Stimulated activated CD8-positive, alpha-beta memory T cell treated with anti-CD3 and anti-CD28 coated beads, Interleukin-7, amount 100 ng/mL, for 24 hours (primary cell): ENCODE measurements at regions not wholly inside any gene's neighbourhood (a gene's known extent, or its start where the extent isn't known, plus 50 kb on each side); places are given as distances from the start of the nearest gene placed in this dataset.
"Not testable (repeated sequence)": the region's sequence is repeated elsewhere in the genome, so short reads cannot be mapped to it uniquely, and the experiment has no call there.

Experiments used
- DNase-seq: peaks from one replicate; pipeline ENCODE4 v3.0.0-alpha.2; 2020; ENCODE audit warnings: low read depth

DNA sequence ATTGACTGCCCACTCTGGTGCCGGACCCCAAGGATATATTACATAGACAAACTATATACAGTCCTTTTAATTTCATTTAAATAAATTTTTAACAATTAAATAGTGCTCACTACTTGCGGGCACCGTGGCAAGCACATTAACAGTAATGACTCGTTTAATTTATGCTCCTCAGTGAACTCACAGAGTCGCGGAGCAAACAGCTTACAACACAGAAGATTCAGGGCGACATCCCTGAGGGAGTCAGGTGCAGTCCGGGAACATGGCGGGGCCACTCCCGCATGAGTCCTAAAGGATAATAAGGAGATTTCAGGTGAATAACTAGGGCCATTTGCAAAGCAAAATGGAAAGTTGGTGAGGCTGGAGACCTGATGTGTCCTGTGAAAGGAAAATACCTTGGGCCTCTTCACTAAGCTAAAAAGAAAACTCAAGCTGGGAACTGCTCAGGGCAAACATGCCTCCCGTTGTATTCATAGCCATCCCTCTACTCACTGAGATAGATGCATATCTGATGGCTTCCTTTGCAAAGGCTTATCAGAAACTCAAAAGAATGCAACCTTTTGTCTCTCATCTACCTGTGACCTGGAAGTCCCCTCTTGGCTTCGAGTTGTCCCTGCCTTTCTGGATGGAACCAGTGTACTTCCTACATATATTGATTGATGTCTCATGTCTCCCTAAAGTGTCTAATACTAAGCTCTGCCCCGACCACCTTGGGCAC is 125.6 kb downstream of the KLF6 start:
- DNase-seq = no peak

DNA sequence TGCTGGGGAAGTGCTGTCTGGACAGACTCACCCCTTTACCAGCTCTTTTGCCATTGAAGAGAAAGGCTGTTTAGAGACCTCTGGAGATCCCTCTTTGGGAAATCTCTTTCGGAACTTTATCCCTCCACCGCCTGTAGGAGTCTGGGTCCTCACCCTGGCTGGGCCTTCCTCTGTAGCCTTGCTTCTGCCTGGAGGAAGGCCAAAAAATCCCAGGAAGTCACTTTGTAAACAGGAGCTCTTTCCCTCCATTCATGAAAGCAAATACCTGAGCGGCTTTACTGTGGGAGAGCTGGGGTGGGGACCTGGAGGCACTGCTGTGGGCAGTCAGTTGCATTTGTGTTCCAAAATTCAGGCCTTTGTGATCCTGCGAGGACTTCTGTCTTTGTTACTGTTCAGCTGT is 126.2 kb downstream of the KLF6 start:
- no peak for DNase-seq

DNA sequence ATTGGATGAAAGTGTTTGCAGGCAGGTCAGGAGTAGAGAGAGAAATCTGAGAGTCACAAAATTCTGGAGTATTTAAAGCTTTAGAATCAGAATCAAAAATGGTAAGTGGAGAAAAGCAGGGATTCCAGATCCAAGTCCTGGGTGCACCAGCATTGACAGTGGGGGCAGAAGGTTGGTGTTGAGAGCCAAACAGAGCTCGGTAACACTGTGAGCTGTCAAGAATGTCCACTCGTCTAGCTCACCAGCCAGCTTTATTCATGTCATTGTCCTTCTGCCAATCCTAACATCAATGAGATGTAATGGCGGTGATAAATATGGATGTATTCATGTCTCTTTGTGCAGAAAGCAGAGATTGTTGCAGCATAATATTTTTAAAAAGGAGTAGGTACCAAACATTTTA is 128.8 kb downstream of the KLF6 start:
- DNase-seq = no peak

DNA sequence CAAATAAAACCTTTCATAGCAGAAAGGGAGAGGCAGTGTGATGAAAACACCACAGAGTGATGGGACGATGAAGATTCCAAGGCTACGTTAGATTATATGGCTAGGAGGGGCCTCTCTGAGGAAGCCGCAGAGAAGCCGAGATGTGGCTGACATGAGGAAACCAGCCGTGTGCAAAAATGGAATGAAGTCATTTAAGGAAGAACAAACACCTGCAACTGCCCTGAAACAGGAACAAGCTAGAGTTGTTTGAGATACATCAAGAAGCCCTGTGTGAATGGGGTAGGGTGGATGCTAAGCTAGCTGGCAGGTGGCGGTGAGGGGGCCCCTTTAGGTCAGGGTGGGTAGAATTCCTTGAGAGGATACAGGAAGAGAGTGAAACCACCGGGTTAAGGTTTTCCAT is 129.5 kb downstream of the KLF6 start:
- no peak for DNase-seq

GRCh38 chr10:3654980-3655379 is 130.0 kb downstream of the KLF6 start:
- DNase-seq = no peak

DNA sequence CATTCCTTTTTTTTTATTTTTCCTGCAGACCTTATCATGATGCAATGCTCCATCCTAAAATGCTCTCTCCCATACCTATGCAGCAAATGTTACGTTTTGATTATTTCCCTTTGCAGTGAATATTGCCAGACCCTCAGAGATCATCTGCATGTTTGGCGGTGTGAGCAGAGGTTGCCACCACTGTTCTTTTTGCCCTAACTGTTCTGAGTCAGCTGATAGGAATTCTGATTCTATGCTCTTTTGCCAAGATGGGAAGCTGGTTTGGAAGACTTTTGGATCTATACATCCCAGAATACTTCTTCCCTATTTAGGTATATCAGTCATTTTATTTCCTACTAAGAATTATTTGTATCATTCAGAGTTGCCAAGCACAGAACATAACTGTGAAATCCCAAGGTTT is 130.5 kb downstream of the KLF6 start:
- no peak for DNase-seq

GRCh38 chr10:3653303-3653702 is 131.7 kb downstream of the KLF6 start:
- not testable (repeated sequence) for DNase-seq

DNA sequence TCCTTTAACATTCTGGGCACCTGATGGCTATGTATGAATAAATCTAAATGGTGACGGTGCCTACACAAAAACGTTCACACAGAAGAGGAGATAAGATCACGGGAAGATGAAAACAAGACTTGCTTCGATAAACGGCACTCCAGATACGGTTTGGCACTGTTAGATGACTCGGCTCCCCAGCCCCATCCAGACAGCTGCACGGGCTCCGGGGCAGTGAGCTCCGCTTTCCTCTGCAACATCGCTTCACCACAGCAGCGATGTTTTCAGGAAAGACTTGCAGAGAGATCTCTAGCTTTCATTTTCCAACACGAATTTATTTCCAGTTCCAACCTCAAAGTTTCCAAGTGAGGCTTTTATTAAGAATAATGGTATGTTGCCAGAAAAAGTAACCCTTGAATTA is 132.1 kb downstream of the KLF6 start:
- no peak for DNase-seq

- DNase-seq = no peak
These were observed 132.9 kb downstream of the KLF6 start for GRCh38 chr10:3651969-3652653.

GRCh38 chr10:3648576-3648975 is 136.4 kb downstream of the KLF6 start:
- DNase-seq = no peak

- no peak for DNase-seq
These were observed 136.8 kb downstream of the KLF6 start for GRCh38 chr10:3648170-3648569.

- no peak for DNase-seq
These were observed 137.9 kb downstream of the KLF6 start for GRCh38 chr10:3647074-3647473.

DNA sequence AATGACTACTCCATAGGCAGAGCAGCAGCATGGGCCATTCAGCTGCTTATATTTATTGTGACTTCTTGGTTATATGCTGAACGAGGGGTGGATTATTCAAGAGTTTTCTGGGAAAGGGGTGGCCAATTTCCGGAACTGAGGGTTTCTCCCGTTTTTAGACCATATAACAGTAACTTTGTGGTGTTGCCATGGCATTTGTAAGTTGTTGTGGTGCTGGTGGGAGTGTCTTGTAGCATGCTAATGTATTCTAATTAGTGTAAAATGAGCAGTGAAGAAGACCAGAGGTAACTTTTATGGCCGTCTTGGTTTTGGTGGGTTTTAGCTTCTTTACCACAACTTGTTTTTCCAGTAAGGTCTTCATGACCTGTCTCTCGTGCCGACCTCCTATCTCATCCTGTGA is 139.6 kb downstream of the KLF6 start:
- no peak for DNase-seq

- no peak for DNase-seq
These were observed 144.2 kb downstream of the KLF6 start for GRCh38 chr10:3640816-3641215.

DNA sequence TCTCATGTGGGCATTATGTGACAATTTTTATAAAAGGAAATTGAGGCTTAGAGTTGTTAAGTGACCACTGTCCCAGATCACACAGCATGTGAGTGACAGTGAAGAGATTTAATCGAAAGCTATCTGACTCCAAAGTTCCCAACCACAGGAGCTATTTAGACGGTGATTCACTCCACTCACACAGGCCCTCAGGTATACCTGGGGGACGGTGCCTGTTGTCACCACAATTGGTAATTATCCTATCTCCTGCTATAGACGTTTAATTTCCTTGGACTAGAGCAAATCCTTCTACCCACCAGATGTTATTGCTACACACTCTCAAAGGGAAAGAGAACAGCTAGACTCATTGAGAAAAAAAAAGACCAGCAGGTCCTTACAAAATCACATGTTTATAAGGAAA is 145.5 kb downstream of the KLF6 start:
- DNase-seq = no peak

GRCh38 chr10:3636356-3637181 is 148.4 kb downstream of the KLF6 start:
- DNase-seq = no peak

- no peak for DNase-seq
These were observed 149.3 kb downstream of the KLF6 start for GRCh38 chr10:3635697-3636096.

- DNase-seq = no peak
These were observed 149.8 kb downstream of the KLF6 start for GRCh38 chr10:3635211-3635671.

GRCh38 chr10:3634646-3635045 is 150.4 kb downstream of the KLF6 start:
- not testable (repeated sequence) for DNase-seq

- no peak for DNase-seq
These were observed 153.2 kb downstream of the KLF6 start for GRCh38 chr10:3631701-3632330.

- DNase-seq = no peak
These were observed 153.7 kb downstream of the KLF6 start for GRCh38 chr10:3631291-3631690.

DNA sequence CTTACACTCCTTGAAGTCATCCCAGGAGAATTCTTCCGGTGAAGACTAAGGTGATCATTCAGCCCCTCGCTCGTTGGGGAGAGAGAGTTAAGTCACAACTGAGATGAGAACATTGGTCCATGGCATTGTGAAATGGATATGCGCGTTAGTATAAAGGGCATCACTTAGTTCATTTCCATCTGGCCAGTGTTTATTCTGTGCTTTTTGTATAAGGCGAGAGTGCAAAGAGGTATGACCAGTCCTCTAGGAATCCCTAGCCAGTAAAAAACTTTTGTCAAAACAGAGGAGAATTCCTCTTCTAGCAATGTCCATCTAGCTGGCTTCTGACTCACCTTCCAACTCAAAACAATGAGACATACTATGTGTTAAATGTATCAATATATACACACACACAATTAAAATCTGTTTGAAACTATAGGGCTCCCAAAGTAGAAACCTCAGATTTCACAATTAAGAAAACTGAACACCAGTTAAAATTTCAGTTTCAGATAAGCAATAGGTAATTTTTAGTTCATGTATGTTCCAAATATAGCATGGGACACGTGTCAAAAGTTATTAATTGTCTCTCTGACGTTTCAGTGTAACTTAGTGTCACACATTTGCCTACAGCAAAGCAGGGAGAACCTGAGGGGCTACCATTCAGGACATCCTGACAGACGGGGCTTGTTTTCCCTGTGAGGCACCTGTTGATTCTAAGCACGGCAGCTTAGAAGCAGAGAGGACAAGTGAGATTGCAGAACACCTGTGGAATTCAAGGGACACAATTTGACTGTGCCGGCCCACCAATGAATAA is 158.9 kb downstream of the KLF6 start:
- DNase-seq = no peak
